RPMI7951 (cell line): ENCODE measurements at regions not wholly inside any gene's neighbourhood (a gene's known extent, or its start where the extent isn't known, plus 50 kb on each side); places are given as distances from the start of the nearest gene placed in this dataset.
"Not testable (repeated sequence)": the region's sequence is repeated elsewhere in the genome, so short reads cannot be mapped to it uniquely, and the experiment has no call there.

Source experiments
- DNase-seq: peaks from one replicate; pipeline ENCODE4 v3.0.0-alpha.2; 2012; ENCODE audit warnings: low read depth

DNA sequence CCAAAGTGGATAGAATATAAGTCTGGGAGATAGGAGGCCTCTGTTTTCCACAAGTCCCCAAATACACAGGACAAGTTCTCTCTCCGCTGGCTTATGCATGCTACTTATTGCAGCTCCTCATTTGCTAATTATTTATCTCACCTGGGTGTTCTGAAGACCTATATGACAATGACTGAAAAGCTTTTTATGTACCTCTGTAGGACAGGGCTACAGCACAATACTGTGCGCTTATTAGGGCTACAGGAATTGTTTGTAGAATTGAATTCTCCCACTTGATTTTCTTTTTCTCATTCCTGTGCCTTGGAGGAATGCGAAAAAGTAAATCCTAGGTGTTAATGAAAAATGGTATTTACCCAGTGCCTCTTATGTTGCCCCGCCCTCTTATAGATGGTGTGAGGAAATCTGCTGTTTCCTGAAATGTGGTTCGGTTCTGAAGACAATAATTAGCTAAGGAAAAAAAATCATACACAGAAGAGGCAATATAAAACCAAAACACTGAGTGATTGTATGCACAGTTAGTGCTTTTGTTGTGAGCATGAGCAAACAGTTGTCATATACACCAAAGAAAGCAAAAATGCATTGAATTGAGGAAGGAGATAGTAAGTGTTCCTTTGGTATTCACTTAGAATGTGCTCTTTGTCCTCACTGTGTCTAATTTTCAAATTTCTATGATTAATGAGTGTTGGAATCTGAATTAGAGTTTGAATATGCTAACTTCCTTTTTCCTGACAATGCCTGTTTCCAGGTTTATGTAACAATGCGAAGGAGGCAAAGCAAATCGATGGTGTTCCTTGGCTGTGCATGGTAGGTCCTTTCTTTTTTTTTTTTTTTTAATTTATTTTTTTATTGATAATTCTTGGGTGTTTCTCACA, 78.7 kb upstream of the PNPT1 start:
- no peak for DNase-seq

- peak; percentile 32 for DNase-seq
Observed at GRCh38 chr2:55771612-55772011, 78.0 kb upstream of the PNPT1 start.

- peak; percentile 30 for DNase-seq
Observed at GRCh38 chr2:55768991-55769390, 75.3 kb upstream of the PNPT1 start.

- no peak for DNase-seq
Observed at GRCh38 chr2:55766947-55767346, 73.3 kb upstream of the PNPT1 start.

DNA sequence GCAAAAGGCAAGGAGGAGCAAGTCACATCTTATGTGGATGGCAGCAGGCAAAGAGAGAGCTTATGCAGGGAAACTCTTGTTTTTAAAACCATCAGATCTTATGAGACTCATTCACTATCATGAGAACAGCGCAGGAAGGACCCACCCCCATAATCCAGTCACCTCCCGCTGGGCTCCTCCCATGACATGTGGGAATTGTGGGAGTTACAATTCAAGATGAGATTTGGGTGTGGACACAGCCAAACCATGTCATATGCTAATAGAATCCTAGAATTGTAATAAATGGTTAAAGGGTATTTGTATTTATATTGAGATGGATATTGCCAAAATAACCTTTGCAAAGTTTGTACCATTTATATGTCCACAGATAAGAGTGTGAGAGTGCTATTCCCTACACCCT, 72.1 kb upstream of the PNPT1 start:
- DNase-seq, result not testable (repeated sequence)

- no peak for DNase-seq
Observed at GRCh38 chr2:55763721-55764120, 70.1 kb upstream of the PNPT1 start.

- DNase-seq, result peak; percentile 40
Observed at GRCh38 chr2:55761526-55761925, 67.9 kb upstream of the PNPT1 start.

DNA sequence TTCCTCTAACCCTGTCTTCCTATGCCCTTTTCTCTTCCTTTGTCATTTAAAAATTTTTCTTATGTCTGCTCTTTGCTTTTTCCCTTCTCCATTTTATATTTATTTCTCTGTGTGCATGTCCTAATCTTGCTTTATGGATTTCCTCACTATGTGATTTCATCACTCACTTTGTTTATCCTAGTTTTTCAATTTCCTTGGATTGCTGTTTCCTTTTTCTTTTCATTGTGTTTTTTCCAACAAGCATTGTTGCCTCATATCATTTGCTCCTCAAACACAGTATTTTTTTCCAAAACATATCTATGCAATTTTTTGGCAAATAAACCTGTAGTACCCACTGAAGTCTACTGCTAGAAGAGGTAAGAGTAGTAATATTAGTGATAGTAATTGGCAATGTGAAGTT, 67.4 kb upstream of the PNPT1 start:
- DNase-seq, result no peak

- no peak for DNase-seq
Observed at GRCh38 chr2:55760125-55760524, 66.5 kb upstream of the PNPT1 start.

DNA sequence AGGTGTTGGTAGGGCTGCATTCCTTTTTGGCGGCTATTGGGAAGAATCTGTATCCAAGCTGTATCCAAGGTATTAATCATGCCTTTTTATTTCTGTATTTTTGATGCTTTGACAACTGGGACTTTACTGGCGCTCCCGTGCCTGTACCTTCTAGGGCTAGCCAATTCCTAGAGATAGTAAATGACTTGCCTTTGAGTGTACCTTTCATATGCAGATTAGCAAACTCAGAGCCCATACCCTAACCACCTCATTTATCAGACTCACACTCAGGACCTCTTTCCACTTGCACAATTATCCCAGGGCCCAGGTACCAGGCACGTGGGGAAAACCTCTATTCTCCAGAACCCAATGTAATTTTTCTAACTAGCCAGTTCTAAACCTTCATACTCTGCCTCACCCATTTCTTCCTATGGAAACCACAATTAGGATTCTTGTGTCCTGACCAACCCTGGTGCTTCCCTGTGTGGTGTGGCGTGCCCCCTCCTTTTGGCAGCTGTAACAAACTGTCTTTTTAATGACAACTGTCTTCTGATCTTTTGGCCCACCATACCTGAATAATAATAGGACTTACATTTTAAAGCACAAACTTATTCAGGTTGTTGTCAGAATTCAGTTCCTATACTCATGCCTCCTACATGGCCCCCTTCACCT, 65.8 kb upstream of the PNPT1 start:
- DNase-seq, result no peak

DNA sequence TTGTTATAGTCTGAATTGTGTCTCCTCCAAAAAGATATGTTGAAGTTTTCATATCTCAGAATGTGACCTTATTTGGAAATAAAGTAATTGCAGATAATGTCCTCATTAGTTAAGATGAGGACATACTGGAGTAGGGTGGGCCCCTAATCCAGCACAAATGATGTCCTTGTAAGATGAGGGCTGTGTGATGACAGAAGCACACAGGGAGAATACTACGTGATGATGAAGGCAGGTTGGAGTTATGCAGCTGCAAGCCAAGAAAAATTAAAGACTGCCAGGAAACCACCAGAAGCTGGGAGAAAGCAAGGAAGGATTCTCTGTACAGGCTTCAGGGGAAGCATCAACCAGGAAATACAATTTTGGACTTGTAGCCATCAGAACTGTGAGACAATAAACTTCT, 58.3 kb upstream of the PNPT1 start:
- DNase-seq, result no peak

DNA sequence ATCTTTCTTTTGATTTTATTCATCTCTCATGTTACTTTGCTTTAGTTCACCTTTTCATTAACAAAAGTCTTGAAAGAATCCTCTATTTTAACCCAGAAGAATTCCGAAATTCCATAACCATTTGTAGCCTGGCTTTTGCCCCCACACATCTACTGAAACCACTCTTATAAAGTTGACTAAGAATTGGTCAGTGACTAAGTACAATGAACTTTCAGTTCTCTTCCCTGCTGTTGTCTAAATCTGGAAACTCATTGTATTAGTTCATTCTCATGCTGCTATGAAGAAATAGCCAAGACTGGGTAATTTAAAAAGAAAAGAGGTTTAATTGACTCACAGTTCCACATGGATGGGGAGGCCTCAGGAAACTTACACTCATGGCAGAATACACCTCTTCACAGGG, 49.9 kb upstream of the PNPT1 start:
- peak; percentile 46 for DNase-seq
